K562 (cell line): ENCODE measurements at regions not wholly inside any gene's neighbourhood (a gene's known extent, or its start where the extent isn't known, plus 50 kb on each side); places are given as distances from the start of the nearest gene placed in this dataset.

ENCODE experiments used
- CHD1 ChIP-seq: fragments of 200-600 bp; sonication (generic); IDR thresholded peaks from one replicate; pipeline ENCODE4 v1.6.1; 2012; ENCODE audit warnings: mild to moderate bottlenecking, moderate library complexity, low read length, inconsistent platforms
- FOS ChIP-seq: IDR thresholded peaks from 3 replicates; pipeline ENCODE4 v1.6.1; 2011; ENCODE audit not compliant: insufficient read length; ENCODE audit errors: extremely low read depth
- GATAD2B ChIP-seq: fragments of 450-650 bp; IDR thresholded peaks from 2 replicates; pipeline ENCODE4 v1.6.1; 2017; ENCODE audit warnings: mild to moderate bottlenecking, borderline replicate concordance
- MAZ ChIP-seq, 2 experiments: fragments of 450-650 bp in 1 of 2; sonication (generic) in 1 of 2; formaldehyde crosslinking; IDR thresholded peaks in 1 of 2; conservative IDR thresholded peaks in 1 of 2; 2 replicates each; pipeline versions ENCODE4 v1.4.0 to v1.5.0; 2020; ENCODE audit warnings: mild to moderate bottlenecking in 1 of 2, missing genetic modification reagents in 1 of 2
- NFE2L1 ChIP-seq: fragments of 450-650 bp; IDR thresholded peaks from 2 replicates; pipeline ENCODE4 v1.6.1; 2016; ENCODE audit warnings: missing genetic modification characterization, low read depth, mild to moderate bottlenecking, missing compliant biosample characterization, moderate library complexity, borderline replicate concordance
- PHF20 ChIP-seq: fragments of 450-650 bp; IDR thresholded peaks from 2 replicates; pipeline ENCODE4 v1.6.1; 2018; ENCODE audit not compliant: partially characterized antibody
- PKNOX1 ChIP-seq: fragments of 450-650 bp; IDR thresholded peaks from 2 replicates; pipeline ENCODE4 v1.6.1; 2016
- POLR3A ChIP-seq: IDR thresholded peaks from 2 replicates; pipeline ENCODE4 v1.6.1; 2011; ENCODE audit warnings: borderline replicate concordance, mild to moderate bottlenecking, moderate library complexity; ENCODE audit not compliant: insufficient read length, insufficient read depth; ENCODE audit errors: extremely low read depth
- SLC30A9 ChIP-seq: fragments of 250-450 bp; sonication (Bioruptor Pico); IDR thresholded peaks from 2 replicates; pipeline ENCODE4 v1.8.0; 2022; ENCODE audit warnings: mild to moderate bottlenecking, moderate library complexity
- THAP7 ChIP-seq: fragments of 250-450 bp; sonication (Bioruptor Pico); IDR thresholded peaks from 2 replicates; pipeline ENCODE4 v1.5.0; 2021
- ZBTB5 ChIP-seq: fragments of 450-650 bp; IDR thresholded peaks from 2 replicates; pipeline ENCODE4 v1.6.1; 2017; ENCODE audit warnings: antibody characterized with exemption
- ZNF347 ChIP-seq: fragments of 450-650 bp; formaldehyde crosslinking; IDR thresholded peaks from 2 replicates; pipeline ENCODE4 v1.4.0; 2020; ENCODE audit warnings: low read depth, mild to moderate bottlenecking, moderate library complexity
- ZNF639 ChIP-seq, 2 experiments: fragments of 200-800 bp in 1 of 2; sonication (Bioruptor generic) in 1 of 2; sonication (generic) in 1 of 2; formaldehyde crosslinking in 1 of 2; IDR thresholded peaks in 1 of 2; conservative IDR thresholded peaks in 1 of 2; 2 replicates each; pipeline versions ENCODE4 v1.5.0 to v1.6.1; 2016 to 2020; ENCODE audit warnings: missing compliant biosample characterization in 1 of 2, missing genetic modification characterization in 1 of 2, missing genetic modification reagents in 1 of 2
- ZNF695 ChIP-seq: fragments of 450-650 bp; formaldehyde crosslinking; IDR thresholded peaks from 2 replicates; pipeline ENCODE4 v1.4.0; 2020; ENCODE audit warnings: mild to moderate bottlenecking, moderate library complexity

- no peak for TF ChIP-seq PKNOX1
- TF ChIP-seq FOS: no peak
- no peak for TF ChIP-seq SLC30A9 (CRISPR knock-in tag)
- TF ChIP-seq POLR3A: no peak
- no peak for TF ChIP-seq MAZ (CRISPR knock-in tag; conservative IDR thresholded peaks at IDR 0.05 in 1 of 2, IDR thresholded peaks at IDR 0.05 in 1 of 2)
- TF ChIP-seq ZBTB5: no peak
- TF ChIP-seq GATAD2B: no peak
- TF ChIP-seq ZNF639 (CRISPR knock-in tag; conservative IDR thresholded peaks at IDR 0.05 in 1 of 2, IDR thresholded peaks at IDR 0.05 in 1 of 2): 0 out of 4 replicates have a peak, but pooled peaks of 1 of the 2 experiments have one; percentile 23
- TF ChIP-seq CHD1: no peak
- no peak for TF ChIP-seq THAP7
- peak; percentile 16 for TF ChIP-seq PHF20
- no peak for TF ChIP-seq ZNF695 (CRISPR knock-in tag)
- no peak for TF ChIP-seq NFE2L1 (tag)
- no peak for TF ChIP-seq ZNF347
Observed at GRCh38 chr13:80862456-80862855, 521.5 kb upstream of the SPRY2 start (continued).
